H1 (cell line): ENCODE measurements at regions not wholly inside any gene's neighbourhood (a gene's known extent, or its start where the extent isn't known, plus 50 kb on each side); places are given as distances from the start of the nearest gene placed in this dataset.
A peak's percentile ranks its signal among the peaks of the same experiment; 100 is the strongest.

Experiments
- CTCF ChIA-PET: fragments of 300-600 bp; sonication (Branson Sonifier 250); formaldehyde crosslinking; loops from one replicate; lab custom pipeline; 2021; ENCODE audit not compliant: partially characterized antibody; lab: Charles Lee
- POLR2A ChIA-PET: fragments of 300-600 bp; sonication (Branson Sonifier 250); formaldehyde crosslinking; loops from one replicate; lab custom pipeline; 2021; ENCODE audit warnings: inconsistent platforms; ENCODE audit not compliant: partially characterized antibody; lab: Charles Lee
- DNase-seq, 2 experiments: peaks; one replicate each; pipeline versions ENCODE4 v3.0.0 to v3.0.0-alpha.2; 2010 to 2022; ENCODE audit warnings: low spot score in 2 of 2, low read depth in 1 of 2, mixed read lengths in 1 of 2
- FAIRE-seq: peaks from 2 replicates; lab custom pipeline; 2011; peaks lifted over from hg19 to GRCh38; lab: Jason Lieb, UNC
- H2AFZ ChIP-seq: 2 replicates; pipeline ENCODE4 v1.8.1; 2012; ENCODE audit warnings: low read length, inconsistent platforms
- H2AK5ac ChIP-seq: 2 replicates; pipeline ENCODE4 v1.6.1; 2013; ENCODE audit warnings: low read depth, low read length
- H2BK120ac ChIP-seq: replicated peaks from 2 replicates; pipeline ENCODE3; 2013; ENCODE audit warnings: low read depth, low read length, inconsistent platforms
- H2BK12ac ChIP-seq: 2 replicates; pipeline ENCODE4 v1.6.1; 2013; ENCODE audit warnings: low read depth, low read length
- H2BK15ac ChIP-seq: 2 replicates; pipeline ENCODE4 v1.6.1; 2013; ENCODE audit warnings: low read length
- H2BK20ac ChIP-seq: 2 replicates; pipeline ENCODE4 v1.6.1; 2013; ENCODE audit warnings: low read length
- H2BK5ac ChIP-seq: 2 replicates; pipeline ENCODE4 v1.6.1; 2013; ENCODE audit warnings: low read depth, low read length
- H3K14ac ChIP-seq: 2 replicates; pipeline ENCODE4 v1.6.1; 2013; ENCODE audit warnings: inconsistent platforms; ENCODE audit not compliant: insufficient read length
- H3K18ac ChIP-seq: 2 replicates; pipeline ENCODE4 v1.6.1; 2013; ENCODE audit warnings: low read length; ENCODE audit errors: extremely low read depth
- H3K23ac ChIP-seq: 2 replicates; pipeline ENCODE4 v1.6.1; 2013; ENCODE audit warnings: inconsistent platforms; ENCODE audit not compliant: insufficient read length
- H3K23me2 ChIP-seq: 2 replicates; pipeline ENCODE4 v1.6.1; 2013; ENCODE audit warnings: low read depth, low read length
- H3K27ac ChIP-seq: 2 replicates; pipeline ENCODE4 v1.6.1; 2011; ENCODE audit warnings: low read depth, low read length, inconsistent platforms
- H3K27me3 ChIP-seq, 4 experiments: replicated peaks in 1 of 4; 1 replicate in 1 of 4; 2 replicates in 3 of 4; pipeline versions ENCODE4 v1.6.1 to v1.8.1; 2011 to 2013; ENCODE audit warnings: low read length in 3 of 4, mild to moderate bottlenecking in 3 of 4, inconsistent platforms in 2 of 4, mixed read lengths in 2 of 4, moderate library complexity in 1 of 4; ENCODE audit not compliant: control insufficient read depth in 3 of 4, insufficient read depth in 3 of 4; ENCODE audit errors: extremely low read depth in 1 of 4
- H3K36me3 ChIP-seq, 4 experiments: 2 replicates each; pipeline versions ENCODE4 v1.6.1 to v1.8.1; 2011 to 2013; ENCODE audit warnings: mild to moderate bottlenecking in 4 of 4, low read length in 3 of 4, moderate library complexity in 2 of 4, control low read depth in 1 of 4, inconsistent platforms in 1 of 4; ENCODE audit not compliant: insufficient read depth in 4 of 4, control insufficient read depth in 2 of 4
- H3K4ac ChIP-seq: replicated peaks from 2 replicates; pipeline ENCODE3; 2013; ENCODE audit warnings: low read length, low read depth, mixed read lengths, inconsistent platforms; ENCODE audit not compliant: insufficient read length
- H3K4me1 ChIP-seq, 4 experiments: replicated peaks in 1 of 4; 1 replicate in 1 of 4; 2 replicates in 3 of 4; pipeline versions ENCODE4 v1.6.1 to v1.8.1; 2011 to 2013; ENCODE audit warnings: low read length in 3 of 4, inconsistent platforms in 2 of 4, mixed read lengths in 1 of 4; ENCODE audit not compliant: insufficient read depth in 4 of 4, control insufficient read depth in 3 of 4
- H3K4me2 ChIP-seq, 2 experiments: 2 replicates each; pipeline versions ENCODE4 v1.6.1 to v1.8.1; 2011 to 2013; ENCODE audit warnings: low read depth in 2 of 2, low read length in 2 of 2, control low read depth in 1 of 2, inconsistent platforms in 1 of 2, mild to moderate bottlenecking in 1 of 2; ENCODE audit not compliant: insufficient read depth in 1 of 2
- H3K4me3 ChIP-seq, 4 experiments: fragments of 200-600, 300-600 bp in 1 of 4; sonication (generic), shearing (Covaris generic), sonication (Bioruptor Twin) in 1 of 4; 2 replicates each; pipeline versions ENCODE4 v1.5.1 to v1.8.1; 2011 to 2016; ENCODE audit warnings: low read length in 4 of 4, low read depth in 3 of 4, control low read depth in 2 of 4, inconsistent platforms in 2 of 4, mild to moderate bottlenecking in 2 of 4, mixed read lengths in 1 of 4, moderate library complexity in 1 of 4; ENCODE audit not compliant: insufficient read depth in 2 of 4; ENCODE audit errors: extremely low read depth in 1 of 4
- H3K56ac ChIP-seq: replicated peaks from 2 replicates; pipeline ENCODE3; 2013; ENCODE audit warnings: low read depth, mild to moderate bottlenecking, mixed read lengths, low read length, inconsistent platforms; ENCODE audit not compliant: insufficient read length
- H3K79me1 ChIP-seq: 2 replicates; pipeline ENCODE4 v1.6.1; 2013; ENCODE audit warnings: low read depth, low read length, control low read depth
- H3K79me2 ChIP-seq, 2 experiments: 2 replicates each; pipeline versions ENCODE4 v1.6.1 to v1.8.1; 2012 to 2013; ENCODE audit warnings: low read length in 2 of 2, mild to moderate bottlenecking in 2 of 2, inconsistent platforms in 1 of 2; ENCODE audit not compliant: insufficient read depth in 2 of 2, control insufficient read depth in 1 of 2
- H3K9ac ChIP-seq, 4 experiments: replicated peaks in 1 of 4; 1 replicate in 1 of 4; 2 replicates in 3 of 4; pipeline versions ENCODE4 v1.6.1 to v1.8.1; 2011 to 2013; ENCODE audit warnings: low read depth in 3 of 4, low read length in 3 of 4, control low read depth in 2 of 4, mild to moderate bottlenecking in 2 of 4, moderate library complexity in 2 of 4, inconsistent platforms in 1 of 4; ENCODE audit errors: extremely low read depth in 1 of 4
- H3K9me3 ChIP-seq, 2 experiments: 2 replicates each; pipeline versions ENCODE4 v1.6.1 to v1.8.1; 2012 to 2013; ENCODE audit warnings: mild to moderate bottlenecking in 2 of 2, moderate library complexity in 2 of 2, control low read depth in 1 of 2, inconsistent platforms in 1 of 2, low read depth in 1 of 2, low read length in 1 of 2, mixed read lengths in 1 of 2; ENCODE audit not compliant: insufficient read depth in 2 of 2
- H4K20me1 ChIP-seq, 2 experiments: replicated peaks in 1 of 2; 2 replicates each; pipeline versions ENCODE3 to v1.8.1; 2011 to 2013; ENCODE audit warnings: inconsistent platforms in 2 of 2, low read length in 2 of 2, mild to moderate bottlenecking in 1 of 2; ENCODE audit not compliant: insufficient read depth in 2 of 2, control insufficient read depth in 1 of 2
- H4K5ac ChIP-seq: 2 replicates; pipeline ENCODE4 v1.6.1; 2013; ENCODE audit warnings: low read length, low read depth, mixed read lengths, inconsistent platforms; ENCODE audit not compliant: insufficient read length
- H4K8ac ChIP-seq: 2 replicates; pipeline ENCODE4 v1.8.0; 2013; ENCODE audit warnings: mild to moderate bottlenecking, moderate library complexity, low read length, inconsistent platforms; ENCODE audit not compliant: insufficient read depth; ENCODE audit errors: extremely low read depth
- H4K91ac ChIP-seq: replicated peaks from 2 replicates; pipeline ENCODE3; 2013; ENCODE audit warnings: low read length, mixed read lengths, inconsistent platforms; ENCODE audit not compliant: insufficient read length
- ATF2 ChIP-seq: IDR thresholded peaks from 2 replicates; pipeline ENCODE4 v1.6.1; 2012; ENCODE audit warnings: low read length, inconsistent platforms
- BACH1 ChIP-seq: IDR thresholded peaks from 2 replicates; pipeline ENCODE4 v1.6.1; 2012; ENCODE audit warnings: low read length, improper control_type of control experiment
- CHD1 ChIP-seq: IDR thresholded peaks from 2 replicates; pipeline ENCODE4 v1.6.1; 2012; ENCODE audit warnings: low read depth, low read length, improper control_type of control experiment
- JUN ChIP-seq: IDR thresholded peaks from 2 replicates; pipeline ENCODE4 v1.6.1; 2011; ENCODE audit warnings: low read depth, mild to moderate bottlenecking, improper control_type of control experiment, low read length
- SIRT6 ChIP-seq: IDR thresholded peaks from one replicate; pipeline ENCODE4 v1.7.1; 2012; ENCODE audit warnings: low read length, inconsistent platforms
- TAF7 ChIP-seq: optimal IDR thresholded peaks from 2 replicates; pipeline ENCODE3; 2011; ENCODE audit warnings: low read depth, mild to moderate bottlenecking, inconsistent platforms, low read length, moderate library complexity, borderline replicate concordance
- WGBS, 2 experiments: shearing (Covaris generic) in 1 of 2; methylation state at CpG; one replicate each; pipeline versions ENCODE4 v1.1.6 to v1.1.7; 2013 to 2015; ENCODE audit warnings: low lambda C conversion rate in 2 of 2, mixed read lengths in 2 of 2, inconsistent platforms in 1 of 2, low coverage in 1 of 2, missing lambda C conversion rate in 1 of 2; ENCODE audit not compliant: insufficient replicate concordance in 2 of 2, insufficient coverage in 1 of 2, insufficient read length in 1 of 2; ENCODE audit errors: extremely low coverage in 1 of 2, missing lambda C conversion rate in 1 of 2; 5-methylcytosine and 5-hydroxymethylcytosine counted together

GRCh38 chr17:12522743-12523183, 142.9 kb upstream of the MYOCD start:
- no peak overlapping the region for H2AK5ac ChIP-seq
- no peak overlapping the region for H2BK120ac ChIP-seq
- TF ChIP-seq BACH1 (no peak), JUN (no peak), TAF7 (peak; percentile 14), SIRT6 (no peak), ATF2 (no peak), CHD1 (no peak)
- peak overlapping the region; percentile 88; the same call in 1 of the 2 replicates for H2AFZ ChIP-seq
- no peak overlapping the region for H3K18ac ChIP-seq
- FAIRE-seq (no peak), DNase-seq (no peak)
- H3K4me3 ChIP-seq: no peak overlapping the region
- no peak overlapping the region for H3K56ac ChIP-seq
- H3K36me3 ChIP-seq: no peaks in the 10 kb centered on the region
- H4K8ac ChIP-seq: no peak overlapping the region; the same call in 1 of the 2 replicates
- no peaks in the 10 kb centered on the region for H3K23me2 ChIP-seq
- H3K23ac ChIP-seq: no peak overlapping the region
- no peak overlapping the region for H3K9ac ChIP-seq
- H3K9me3 ChIP-seq: no peaks in the 10 kb centered on the region
- POLR2A ChIA-PET: no interaction called here
- CTCF ChIA-PET: interaction anchor here (0.8 to 1.0 kb wide), 2 partner anchors 23 to 140 kb away, joined by 3 to 8 read pairs; no protein-coding TSS in a partner anchor
- no peak overlapping the region for H3K4me2 ChIP-seq
- no peak overlapping the region for H3K27ac ChIP-seq
- no peak overlapping the region for H2BK12ac ChIP-seq
- H3K14ac ChIP-seq: no peak overlapping the region
- H4K5ac ChIP-seq: no peak overlapping the region
- H2BK20ac ChIP-seq: no peak overlapping the region
- no peak overlapping the region for H3K4ac ChIP-seq
- H4K91ac ChIP-seq: no peak overlapping the region
- no peaks in the 10 kb centered on the region for H3K27me3 ChIP-seq
- H3K4me1 ChIP-seq: no peaks in the 10 kb centered on the region; a peak in 1 of 7 replicates
- H3K79me1 ChIP-seq: no peaks in the 10 kb centered on the region
- H3K79me2 ChIP-seq: no peaks in the 10 kb centered on the region
- no peak overlapping the region for H2BK5ac ChIP-seq
- H4K20me1 ChIP-seq: no peaks in the 10 kb centered on the region
- H2BK15ac ChIP-seq: no peak overlapping the region
- 85% methylated on average over 6 of the region's 6 CpGs; no CpG with 5 or more reads in 1 of the 2 experiments for WGBS, 2 experiments
